ENCODE measurements at regions not wholly inside any gene's neighbourhood (a gene's known extent, or its start where the extent isn't known, plus 50 kb on each side); places are given as distances from the start of the nearest gene placed in this dataset.
A peak's percentile ranks its signal among the peaks of the same experiment; 100 is the strongest.

DNA sequence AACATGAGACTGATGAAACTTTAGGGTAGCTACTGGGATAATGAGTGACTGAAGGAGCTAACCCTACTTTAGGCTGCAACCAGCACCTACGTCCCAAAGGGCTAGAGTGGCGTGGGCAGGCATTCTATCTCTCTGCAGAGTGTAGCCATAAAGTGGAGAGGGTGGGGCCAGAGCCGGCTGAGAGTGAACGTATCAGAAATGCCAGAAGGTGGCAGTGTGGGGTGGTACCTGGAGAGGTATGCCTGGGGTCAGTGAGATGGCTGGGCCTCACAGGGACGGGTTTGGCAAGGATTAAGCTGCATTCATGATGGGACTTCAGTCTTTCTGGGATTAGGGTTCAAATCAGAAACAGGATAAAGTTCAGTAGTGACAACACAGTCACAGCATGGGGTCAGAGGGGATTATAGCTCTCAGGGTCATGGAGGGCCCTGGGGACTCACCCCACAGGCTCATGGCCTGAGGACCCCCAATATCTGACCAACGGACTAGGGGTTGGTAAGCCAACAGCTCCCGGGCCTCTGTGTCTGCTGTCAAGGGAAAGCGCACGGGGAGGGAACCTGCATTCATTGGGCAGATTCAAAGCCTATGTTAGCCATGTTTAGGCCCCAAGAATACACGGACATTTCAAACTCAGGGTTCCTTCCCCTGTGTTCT lies 86.5 kb upstream of the FOXB1 start (continued):
- TF ChIP-seq, protein P1, sequence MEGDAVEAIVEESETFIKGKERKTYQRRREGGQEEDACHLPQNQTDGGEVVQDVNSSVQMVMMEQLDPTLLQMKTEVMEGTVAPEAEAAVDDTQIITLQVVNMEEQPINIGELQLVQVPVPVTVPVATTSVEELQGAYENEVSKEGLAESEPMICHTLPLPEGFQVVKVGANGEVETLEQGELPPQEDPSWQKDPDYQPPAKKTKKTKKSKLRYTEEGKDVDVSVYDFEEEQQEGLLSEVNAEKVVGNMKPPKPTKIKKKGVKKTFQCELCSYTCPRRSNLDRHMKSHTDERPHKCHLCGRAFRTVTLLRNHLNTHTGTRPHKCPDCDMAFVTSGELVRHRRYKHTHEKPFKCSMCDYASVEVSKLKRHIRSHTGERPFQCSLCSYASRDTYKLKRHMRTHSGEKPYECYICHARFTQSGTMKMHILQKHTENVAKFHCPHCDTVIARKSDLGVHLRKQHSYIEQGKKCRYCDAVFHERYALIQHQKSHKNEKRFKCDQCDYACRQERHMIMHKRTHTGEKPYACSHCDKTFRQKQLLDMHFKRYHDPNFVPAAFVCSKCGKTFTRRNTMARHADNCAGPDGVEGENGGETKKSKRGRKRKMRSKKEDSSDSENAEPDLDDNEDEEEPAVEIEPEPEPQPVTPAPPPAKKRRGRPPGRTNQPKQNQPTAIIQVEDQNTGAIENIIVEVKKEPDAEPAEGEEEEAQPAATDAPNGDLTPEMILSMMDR (IDR thresholded peaks at IDR 0.05): peak; percentile 51
- TF ChIP-seq, protein P2, sequence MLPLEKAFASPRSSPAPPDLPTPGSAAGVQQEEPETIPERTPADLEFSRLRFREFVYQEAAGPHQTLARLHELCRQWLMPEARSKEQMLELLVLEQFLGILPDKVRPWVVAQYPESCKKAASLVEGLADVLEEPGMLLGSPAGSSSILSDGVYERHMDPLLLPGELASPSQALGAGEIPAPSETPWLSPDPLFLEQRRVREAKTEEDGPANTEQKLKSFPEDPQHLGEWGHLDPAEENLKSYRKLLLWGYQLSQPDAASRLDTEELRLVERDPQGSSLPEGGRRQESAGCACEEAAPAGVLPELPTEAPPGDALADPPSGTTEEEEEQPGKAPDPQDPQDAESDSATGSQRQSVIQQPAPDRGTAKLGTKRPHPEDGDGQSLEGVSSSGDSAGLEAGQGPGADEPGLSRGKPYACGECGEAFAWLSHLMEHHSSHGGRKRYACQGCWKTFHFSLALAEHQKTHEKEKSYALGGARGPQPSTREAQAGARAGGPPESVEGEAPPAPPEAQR (CRISPR knock-in tag; IDR thresholded peaks at IDR 0.05): no peak
- TF ChIP-seq, protein P3, sequence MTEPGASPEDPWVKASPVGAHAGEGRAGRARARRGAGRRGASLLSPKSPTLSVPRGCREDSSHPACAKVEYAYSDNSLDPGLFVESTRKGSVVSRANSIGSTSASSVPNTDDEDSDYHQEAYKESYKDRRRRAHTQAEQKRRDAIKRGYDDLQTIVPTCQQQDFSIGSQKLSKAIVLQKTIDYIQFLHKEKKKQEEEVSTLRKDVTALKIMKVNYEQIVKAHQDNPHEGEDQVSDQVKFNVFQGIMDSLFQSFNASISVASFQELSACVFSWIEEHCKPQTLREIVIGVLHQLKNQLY (CRISPR knock-in tag; IDR thresholded peaks at IDR 0.05): no peak
- TF ChIP-seq ZNF232 (CRISPR knock-in tag; IDR thresholded peaks at IDR 0.05): no peak
- TF ChIP-seq TEAD4 (CRISPR knock-in tag; IDR thresholded peaks at IDR 0.05): 0 out of 2 replicates have a peak, but pooled peaks have one; percentile 22
- TF ChIP-seq KAT7 (CRISPR knock-in tag; IDR thresholded peaks at IDR 0.05; ENCODE audit: borderline replicate concordance): no peak
- TF ChIP-seq, protein P4, sequence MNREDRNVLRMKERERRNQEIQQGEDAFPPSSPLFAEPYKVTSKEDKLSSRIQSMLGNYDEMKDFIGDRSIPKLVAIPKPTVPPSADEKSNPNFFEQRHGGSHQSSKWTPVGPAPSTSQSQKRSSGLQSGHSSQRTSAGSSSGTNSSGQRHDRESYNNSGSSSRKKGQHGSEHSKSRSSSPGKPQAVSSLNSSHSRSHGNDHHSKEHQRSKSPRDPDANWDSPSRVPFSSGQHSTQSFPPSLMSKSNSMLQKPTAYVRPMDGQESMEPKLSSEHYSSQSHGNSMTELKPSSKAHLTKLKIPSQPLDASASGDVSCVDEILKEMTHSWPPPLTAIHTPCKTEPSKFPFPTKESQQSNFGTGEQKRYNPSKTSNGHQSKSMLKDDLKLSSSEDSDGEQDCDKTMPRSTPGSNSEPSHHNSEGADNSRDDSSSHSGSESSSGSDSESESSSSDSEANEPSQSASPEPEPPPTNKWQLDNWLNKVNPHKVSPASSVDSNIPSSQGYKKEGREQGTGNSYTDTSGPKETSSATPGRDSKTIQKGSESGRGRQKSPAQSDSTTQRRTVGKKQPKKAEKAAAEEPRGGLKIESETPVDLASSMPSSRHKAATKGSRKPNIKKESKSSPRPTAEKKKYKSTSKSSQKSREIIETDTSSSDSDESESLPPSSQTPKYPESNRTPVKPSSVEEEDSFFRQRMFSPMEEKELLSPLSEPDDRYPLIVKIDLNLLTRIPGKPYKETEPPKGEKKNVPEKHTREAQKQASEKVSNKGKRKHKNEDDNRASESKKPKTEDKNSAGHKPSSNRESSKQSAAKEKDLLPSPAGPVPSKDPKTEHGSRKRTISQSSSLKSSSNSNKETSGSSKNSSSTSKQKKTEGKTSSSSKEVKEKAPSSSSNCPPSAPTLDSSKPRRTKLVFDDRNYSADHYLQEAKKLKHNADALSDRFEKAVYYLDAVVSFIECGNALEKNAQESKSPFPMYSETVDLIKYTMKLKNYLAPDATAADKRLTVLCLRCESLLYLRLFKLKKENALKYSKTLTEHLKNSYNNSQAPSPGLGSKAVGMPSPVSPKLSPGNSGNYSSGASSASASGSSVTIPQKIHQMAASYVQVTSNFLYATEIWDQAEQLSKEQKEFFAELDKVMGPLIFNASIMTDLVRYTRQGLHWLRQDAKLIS (CRISPR knock-in tag; IDR thresholded peaks at IDR 0.05; ENCODE audit: borderline replicate concordance): no peak
- TF ChIP-seq ZNF671 (CRISPR knock-in tag; IDR thresholded peaks at IDR 0.05): no peak
- TF ChIP-seq, protein P5, sequence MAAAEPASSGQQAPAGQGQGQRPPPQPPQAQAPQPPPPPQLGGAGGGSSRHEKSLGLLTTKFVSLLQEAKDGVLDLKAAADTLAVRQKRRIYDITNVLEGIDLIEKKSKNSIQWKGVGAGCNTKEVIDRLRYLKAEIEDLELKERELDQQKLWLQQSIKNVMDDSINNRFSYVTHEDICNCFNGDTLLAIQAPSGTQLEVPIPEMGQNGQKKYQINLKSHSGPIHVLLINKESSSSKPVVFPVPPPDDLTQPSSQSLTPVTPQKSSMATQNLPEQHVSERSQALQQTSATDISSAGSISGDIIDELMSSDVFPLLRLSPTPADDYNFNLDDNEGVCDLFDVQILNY (CRISPR knock-in tag; IDR thresholded peaks at IDR 0.05): no peak
- TF ChIP-seq, protein P6, sequence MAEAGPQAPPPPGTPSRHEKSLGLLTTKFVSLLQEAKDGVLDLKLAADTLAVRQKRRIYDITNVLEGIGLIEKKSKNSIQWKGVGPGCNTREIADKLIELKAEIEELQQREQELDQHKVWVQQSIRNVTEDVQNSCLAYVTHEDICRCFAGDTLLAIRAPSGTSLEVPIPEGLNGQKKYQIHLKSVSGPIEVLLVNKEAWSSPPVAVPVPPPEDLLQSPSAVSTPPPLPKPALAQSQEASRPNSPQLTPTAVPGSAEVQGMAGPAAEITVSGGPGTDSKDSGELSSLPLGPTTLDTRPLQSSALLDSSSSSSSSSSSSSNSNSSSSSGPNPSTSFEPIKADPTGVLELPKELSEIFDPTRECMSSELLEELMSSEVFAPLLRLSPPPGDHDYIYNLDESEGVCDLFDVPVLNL (CRISPR knock-in tag; IDR thresholded peaks at IDR 0.05; ENCODE audit: borderline replicate concordance, low read depth): no peak
- TF ChIP-seq, protein P7, sequence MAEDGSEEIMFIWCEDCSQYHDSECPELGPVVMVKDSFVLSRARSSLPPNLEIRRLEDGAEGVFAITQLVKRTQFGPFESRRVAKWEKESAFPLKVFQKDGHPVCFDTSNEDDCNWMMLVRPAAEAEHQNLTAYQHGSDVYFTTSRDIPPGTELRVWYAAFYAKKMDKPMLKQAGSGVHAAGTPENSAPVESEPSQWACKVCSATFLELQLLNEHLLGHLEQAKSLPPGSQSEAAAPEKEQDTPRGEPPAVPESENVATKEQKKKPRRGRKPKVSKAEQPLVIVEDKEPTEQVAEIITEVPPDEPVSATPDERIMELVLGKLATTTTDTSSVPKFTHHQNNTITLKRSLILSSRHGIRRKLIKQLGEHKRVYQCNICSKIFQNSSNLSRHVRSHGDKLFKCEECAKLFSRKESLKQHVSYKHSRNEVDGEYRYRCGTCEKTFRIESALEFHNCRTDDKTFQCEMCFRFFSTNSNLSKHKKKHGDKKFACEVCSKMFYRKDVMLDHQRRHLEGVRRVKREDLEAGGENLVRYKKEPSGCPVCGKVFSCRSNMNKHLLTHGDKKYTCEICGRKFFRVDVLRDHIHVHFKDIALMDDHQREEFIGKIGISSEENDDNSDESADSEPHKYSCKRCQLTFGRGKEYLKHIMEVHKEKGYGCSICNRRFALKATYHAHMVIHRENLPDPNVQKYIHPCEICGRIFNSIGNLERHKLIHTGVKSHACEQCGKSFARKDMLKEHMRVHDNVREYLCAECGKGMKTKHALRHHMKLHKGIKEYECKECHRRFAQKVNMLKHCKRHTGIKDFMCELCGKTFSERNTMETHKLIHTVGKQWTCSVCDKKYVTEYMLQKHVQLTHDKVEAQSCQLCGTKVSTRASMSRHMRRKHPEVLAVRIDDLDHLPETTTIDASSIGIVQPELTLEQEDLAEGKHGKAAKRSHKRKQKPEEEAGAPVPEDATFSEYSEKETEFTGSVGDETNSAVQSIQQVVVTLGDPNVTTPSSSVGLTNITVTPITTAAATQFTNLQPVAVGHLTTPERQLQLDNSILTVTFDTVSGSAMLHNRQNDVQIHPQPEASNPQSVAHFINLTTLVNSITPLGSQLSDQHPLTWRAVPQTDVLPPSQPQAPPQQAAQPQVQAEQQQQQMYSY (CRISPR knock-in tag; IDR thresholded peaks at IDR 0.05): no peak
- TF ChIP-seq TP53 (CRISPR knock-in tag; IDR thresholded peaks at IDR 0.05): no peak
- TF ChIP-seq FOXP1 (CRISPR knock-in tag; IDR thresholded peaks at IDR 0.05; ENCODE audit: borderline replicate concordance): no peak
- TF ChIP-seq GTF2I (CRISPR knock-in tag; conservative IDR thresholded peaks at IDR 0.05): no peak
- TF ChIP-seq, protein P8, sequence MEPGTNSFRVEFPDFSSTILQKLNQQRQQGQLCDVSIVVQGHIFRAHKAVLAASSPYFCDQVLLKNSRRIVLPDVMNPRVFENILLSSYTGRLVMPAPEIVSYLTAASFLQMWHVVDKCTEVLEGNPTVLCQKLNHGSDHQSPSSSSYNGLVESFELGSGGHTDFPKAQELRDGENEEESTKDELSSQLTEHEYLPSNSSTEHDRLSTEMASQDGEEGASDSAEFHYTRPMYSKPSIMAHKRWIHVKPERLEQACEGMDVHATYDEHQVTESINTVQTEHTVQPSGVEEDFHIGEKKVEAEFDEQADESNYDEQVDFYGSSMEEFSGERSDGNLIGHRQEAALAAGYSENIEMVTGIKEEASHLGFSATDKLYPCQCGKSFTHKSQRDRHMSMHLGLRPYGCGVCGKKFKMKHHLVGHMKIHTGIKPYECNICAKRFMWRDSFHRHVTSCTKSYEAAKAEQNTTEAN (CRISPR knock-in tag; IDR thresholded peaks at IDR 0.05): no peak

Measured in WTC11 (cell line).